H1 (cell line): ENCODE measurements at regions not wholly inside any gene's neighbourhood (a gene's known extent, or its start where the extent isn't known, plus 50 kb on each side); places are given as distances from the start of the nearest gene placed in this dataset.

ENCODE experiments used
- CTCF ChIA-PET: fragments of 300-600 bp; sonication (Branson Sonifier 250); formaldehyde crosslinking; loops from one replicate; lab custom pipeline; 2021; ENCODE audit not compliant: partially characterized antibody; lab: Charles Lee
- POLR2A ChIA-PET: fragments of 300-600 bp; sonication (Branson Sonifier 250); formaldehyde crosslinking; loops from one replicate; lab custom pipeline; 2021; ENCODE audit warnings: inconsistent platforms; ENCODE audit not compliant: partially characterized antibody; lab: Charles Lee
- DNase-seq, 2 experiments: peaks; one replicate each; pipeline versions ENCODE4 v3.0.0 to v3.0.0-alpha.2; 2010 to 2022; ENCODE audit warnings: low spot score in 2 of 2, low read depth in 1 of 2, mixed read lengths in 1 of 2
- FAIRE-seq: peaks from 2 replicates; lab custom pipeline; 2011; peaks lifted over from hg19 to GRCh38; lab: Jason Lieb, UNC
- H2AFZ ChIP-seq: 2 replicates; pipeline ENCODE4 v1.8.1; 2012; ENCODE audit warnings: low read length, inconsistent platforms
- H2AK5ac ChIP-seq: 2 replicates; pipeline ENCODE4 v1.6.1; 2013; ENCODE audit warnings: low read depth, low read length
- H2BK120ac ChIP-seq: replicated peaks from 2 replicates; pipeline ENCODE3; 2013; ENCODE audit warnings: low read depth, low read length, inconsistent platforms
- H2BK12ac ChIP-seq: 2 replicates; pipeline ENCODE4 v1.6.1; 2013; ENCODE audit warnings: low read depth, low read length
- H2BK15ac ChIP-seq: 2 replicates; pipeline ENCODE4 v1.6.1; 2013; ENCODE audit warnings: low read length
- H2BK20ac ChIP-seq: 2 replicates; pipeline ENCODE4 v1.6.1; 2013; ENCODE audit warnings: low read length
- H2BK5ac ChIP-seq: 2 replicates; pipeline ENCODE4 v1.6.1; 2013; ENCODE audit warnings: low read depth, low read length
- H3K14ac ChIP-seq: 2 replicates; pipeline ENCODE4 v1.6.1; 2013; ENCODE audit warnings: inconsistent platforms; ENCODE audit not compliant: insufficient read length
- H3K18ac ChIP-seq: 2 replicates; pipeline ENCODE4 v1.6.1; 2013; ENCODE audit warnings: low read length; ENCODE audit errors: extremely low read depth
- H3K23ac ChIP-seq: 2 replicates; pipeline ENCODE4 v1.6.1; 2013; ENCODE audit warnings: inconsistent platforms; ENCODE audit not compliant: insufficient read length
- H3K23me2 ChIP-seq: 2 replicates; pipeline ENCODE4 v1.6.1; 2013; ENCODE audit warnings: low read depth, low read length
- H3K27ac ChIP-seq: 2 replicates; pipeline ENCODE4 v1.6.1; 2011; ENCODE audit warnings: low read depth, low read length, inconsistent platforms
- H3K27me3 ChIP-seq, 4 experiments: replicated peaks in 1 of 4; 1 replicate in 1 of 4; 2 replicates in 3 of 4; pipeline versions ENCODE4 v1.6.1 to v1.8.1; 2011 to 2013; ENCODE audit warnings: low read length in 3 of 4, mild to moderate bottlenecking in 3 of 4, inconsistent platforms in 2 of 4, mixed read lengths in 2 of 4, moderate library complexity in 1 of 4; ENCODE audit not compliant: control insufficient read depth in 3 of 4, insufficient read depth in 3 of 4; ENCODE audit errors: extremely low read depth in 1 of 4
- H3K36me3 ChIP-seq, 4 experiments: 2 replicates each; pipeline versions ENCODE4 v1.6.1 to v1.8.1; 2011 to 2013; ENCODE audit warnings: mild to moderate bottlenecking in 4 of 4, low read length in 3 of 4, moderate library complexity in 2 of 4, control low read depth in 1 of 4, inconsistent platforms in 1 of 4; ENCODE audit not compliant: insufficient read depth in 4 of 4, control insufficient read depth in 2 of 4
- H3K4ac ChIP-seq: replicated peaks from 2 replicates; pipeline ENCODE3; 2013; ENCODE audit warnings: low read length, low read depth, mixed read lengths, inconsistent platforms; ENCODE audit not compliant: insufficient read length
- H3K4me1 ChIP-seq, 4 experiments: replicated peaks in 1 of 4; 1 replicate in 1 of 4; 2 replicates in 3 of 4; pipeline versions ENCODE4 v1.6.1 to v1.8.1; 2011 to 2013; ENCODE audit warnings: low read length in 3 of 4, inconsistent platforms in 2 of 4, mixed read lengths in 1 of 4; ENCODE audit not compliant: insufficient read depth in 4 of 4, control insufficient read depth in 3 of 4
- H3K4me2 ChIP-seq, 2 experiments: 2 replicates each; pipeline versions ENCODE4 v1.6.1 to v1.8.1; 2011 to 2013; ENCODE audit warnings: low read depth in 2 of 2, low read length in 2 of 2, control low read depth in 1 of 2, inconsistent platforms in 1 of 2, mild to moderate bottlenecking in 1 of 2; ENCODE audit not compliant: insufficient read depth in 1 of 2
- H3K4me3 ChIP-seq, 4 experiments: fragments of 200-600, 300-600 bp in 1 of 4; sonication (generic), shearing (Covaris generic), sonication (Bioruptor Twin) in 1 of 4; 2 replicates each; pipeline versions ENCODE4 v1.5.1 to v1.8.1; 2011 to 2016; ENCODE audit warnings: low read length in 4 of 4, low read depth in 3 of 4, control low read depth in 2 of 4, inconsistent platforms in 2 of 4, mild to moderate bottlenecking in 2 of 4, mixed read lengths in 1 of 4, moderate library complexity in 1 of 4; ENCODE audit not compliant: insufficient read depth in 2 of 4; ENCODE audit errors: extremely low read depth in 1 of 4
- H3K56ac ChIP-seq: replicated peaks from 2 replicates; pipeline ENCODE3; 2013; ENCODE audit warnings: low read depth, mild to moderate bottlenecking, mixed read lengths, low read length, inconsistent platforms; ENCODE audit not compliant: insufficient read length
- H3K79me1 ChIP-seq: 2 replicates; pipeline ENCODE4 v1.6.1; 2013; ENCODE audit warnings: low read depth, low read length, control low read depth
- H3K79me2 ChIP-seq, 2 experiments: 2 replicates each; pipeline versions ENCODE4 v1.6.1 to v1.8.1; 2012 to 2013; ENCODE audit warnings: low read length in 2 of 2, mild to moderate bottlenecking in 2 of 2, inconsistent platforms in 1 of 2; ENCODE audit not compliant: insufficient read depth in 2 of 2, control insufficient read depth in 1 of 2
- H3K9ac ChIP-seq, 4 experiments: replicated peaks in 1 of 4; 1 replicate in 1 of 4; 2 replicates in 3 of 4; pipeline versions ENCODE4 v1.6.1 to v1.8.1; 2011 to 2013; ENCODE audit warnings: low read depth in 3 of 4, low read length in 3 of 4, control low read depth in 2 of 4, mild to moderate bottlenecking in 2 of 4, moderate library complexity in 2 of 4, inconsistent platforms in 1 of 4; ENCODE audit errors: extremely low read depth in 1 of 4
- H3K9me3 ChIP-seq, 2 experiments: 2 replicates each; pipeline versions ENCODE4 v1.6.1 to v1.8.1; 2012 to 2013; ENCODE audit warnings: mild to moderate bottlenecking in 2 of 2, moderate library complexity in 2 of 2, control low read depth in 1 of 2, inconsistent platforms in 1 of 2, low read depth in 1 of 2, low read length in 1 of 2, mixed read lengths in 1 of 2; ENCODE audit not compliant: insufficient read depth in 2 of 2
- H4K20me1 ChIP-seq, 2 experiments: replicated peaks in 1 of 2; 2 replicates each; pipeline versions ENCODE3 to v1.8.1; 2011 to 2013; ENCODE audit warnings: inconsistent platforms in 2 of 2, low read length in 2 of 2, mild to moderate bottlenecking in 1 of 2; ENCODE audit not compliant: insufficient read depth in 2 of 2, control insufficient read depth in 1 of 2
- H4K5ac ChIP-seq: 2 replicates; pipeline ENCODE4 v1.6.1; 2013; ENCODE audit warnings: low read length, low read depth, mixed read lengths, inconsistent platforms; ENCODE audit not compliant: insufficient read length
- H4K8ac ChIP-seq: 2 replicates; pipeline ENCODE4 v1.8.0; 2013; ENCODE audit warnings: mild to moderate bottlenecking, moderate library complexity, low read length, inconsistent platforms; ENCODE audit not compliant: insufficient read depth; ENCODE audit errors: extremely low read depth
- H4K91ac ChIP-seq: replicated peaks from 2 replicates; pipeline ENCODE3; 2013; ENCODE audit warnings: low read length, mixed read lengths, inconsistent platforms; ENCODE audit not compliant: insufficient read length
- ASH2L ChIP-seq: fragments of 200-600, 300-600 bp; sonication (generic); IDR thresholded peaks from one replicate; pipeline ENCODE4 v1.7.1; 2017; ENCODE audit warnings: low read length
- CBX5 ChIP-seq: fragments of 300-800, 300-1000 bp; sonication (generic); IDR thresholded peaks from 2 replicates; pipeline ENCODE4 v1.7.1; 2016; ENCODE audit warnings: antibody characterized with exemption, low read length, low read depth
- GTF2F1 ChIP-seq: IDR thresholded peaks from 2 replicates; pipeline ENCODE4 v1.6.1; 2012; ENCODE audit warnings: low read depth, low read length, improper control_type of control experiment, borderline replicate concordance
- HDAC2 ChIP-seq, 2 experiments: fragments of 300-600 bp in 1 of 2; sonication (generic) in 1 of 2; IDR thresholded peaks; 2 replicates each; pipeline ENCODE4 v1.6.1; 2011 to 2012; ENCODE audit warnings: low read depth in 2 of 2, low read length in 2 of 2, mild to moderate bottlenecking in 2 of 2, moderate library complexity in 2 of 2, borderline replicate concordance in 1 of 2, inconsistent platforms in 1 of 2
- NANOG ChIP-seq: IDR thresholded peaks from 2 replicates; pipeline ENCODE4 v1.6.1; 2011; ENCODE audit warnings: low read length, low read depth, mild to moderate bottlenecking, inconsistent platforms; ENCODE audit not compliant: insufficient read depth, poor library complexity, severe bottlenecking
- SAP30 ChIP-seq: fragments of 300-600 bp; sonication (generic); IDR thresholded peaks from 2 replicates; pipeline ENCODE4 v1.7.1; 2012; ENCODE audit warnings: low read length, moderate library complexity, mild to moderate bottlenecking, inconsistent platforms; ENCODE audit not compliant: insufficient read depth, insufficient replicate concordance
- SIN3A ChIP-seq, 2 experiments: IDR thresholded peaks in 1 of 2; conservative IDR thresholded peaks in 1 of 2; 2 replicates each; pipeline ENCODE4 v1.6.1; 2011 to 2012; ENCODE audit warnings: low read length in 2 of 2, improper control_type of control experiment in 1 of 2, low read depth in 1 of 2, mild to moderate bottlenecking in 1 of 2
- SP4 ChIP-seq: IDR thresholded peaks from 2 replicates; pipeline ENCODE4 v1.6.1; 2012; ENCODE audit warnings: low read length, inconsistent platforms
- TEAD4 ChIP-seq: IDR thresholded peaks from 2 replicates; pipeline ENCODE4 v1.6.1; 2012; ENCODE audit warnings: low read depth, low read length, inconsistent platforms, mixed read lengths
- WGBS, 2 experiments: shearing (Covaris generic) in 1 of 2; methylation state at CpG; one replicate each; pipeline versions ENCODE4 v1.1.6 to v1.1.7; 2013 to 2015; ENCODE audit warnings: low lambda C conversion rate in 2 of 2, mixed read lengths in 2 of 2, inconsistent platforms in 1 of 2, low coverage in 1 of 2, missing lambda C conversion rate in 1 of 2; ENCODE audit not compliant: insufficient replicate concordance in 2 of 2, insufficient coverage in 1 of 2, insufficient read length in 1 of 2; ENCODE audit errors: extremely low coverage in 1 of 2, missing lambda C conversion rate in 1 of 2; 5-methylcytosine and 5-hydroxymethylcytosine counted together
- TF ChIP-seq, protein P1 (sequence below): IDR thresholded peaks from 2 replicates; pipeline ENCODE4 v1.6.1; 2012; ENCODE audit warnings: low read length, inconsistent platforms

DNA sequence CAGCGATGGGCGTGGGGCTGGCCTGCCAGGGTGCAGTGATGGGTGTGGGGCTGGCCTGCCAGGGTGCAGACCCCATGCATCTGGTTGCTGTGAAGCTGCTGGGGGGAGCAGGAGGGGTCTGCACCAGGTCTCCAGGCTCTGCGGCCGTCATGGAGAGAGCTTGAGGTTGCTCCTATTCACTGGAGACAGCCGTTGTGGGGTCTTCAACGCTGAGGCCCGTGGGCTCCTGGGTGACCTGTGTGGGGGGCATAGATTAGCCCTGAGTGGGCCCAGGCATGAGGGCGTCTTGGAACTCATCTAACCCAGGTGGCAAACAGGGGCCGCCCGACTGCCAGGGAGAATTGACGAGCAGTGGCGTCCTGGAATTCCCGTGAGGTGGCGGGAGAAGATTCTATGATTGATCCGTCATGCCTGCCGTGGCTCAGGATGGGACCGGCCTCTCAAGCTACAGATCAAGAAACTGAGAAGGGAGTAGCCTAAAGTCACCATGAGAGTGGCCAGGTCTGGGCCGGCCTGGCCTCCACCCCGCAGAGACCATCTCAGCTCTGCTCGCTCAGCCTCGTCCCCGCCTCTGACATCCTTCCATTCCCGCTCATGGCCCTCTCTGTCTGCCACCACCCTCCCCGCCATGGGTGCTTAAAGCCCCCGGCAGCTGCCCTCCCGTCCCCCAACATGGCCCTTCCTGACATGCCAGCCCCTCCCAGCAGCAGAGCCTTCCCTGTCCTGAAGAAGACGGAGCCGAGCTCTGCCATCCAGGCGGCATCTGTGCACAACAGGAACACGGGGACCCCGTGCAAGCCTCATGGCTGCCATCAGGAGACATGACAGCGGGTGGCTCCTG lies 50.7 kb upstream of the ACSF3 start:
- no peak overlapping the region for H3K14ac ChIP-seq
- no peak overlapping the region for H2AK5ac ChIP-seq
- no peak overlapping the region; a peak in 1 of 7 replicates for H3K9ac ChIP-seq
- H3K23me2 ChIP-seq: peaks cover 3% of the 10 kb centered on the region; the same call in 1 of the 2 replicates
- no peak overlapping the region for H3K4me2 ChIP-seq
- ChIA-PET POLR2A (no interaction called here), CTCF (no interaction called here)
- no peaks in the 10 kb centered on the region for H3K36me3 ChIP-seq
- H2BK5ac ChIP-seq: no peak overlapping the region
- H3K18ac ChIP-seq: no peak overlapping the region
- WGBS, 2 experiments: 93% methylated on average over 29 of the region's 32 CpGs; no CpG with 5 or more reads in 1 of the 2 experiments
- H3K23ac ChIP-seq: no peak overlapping the region
- no peak overlapping the region for H4K5ac ChIP-seq
- no peak overlapping the region for H3K56ac ChIP-seq
- H3K79me1 ChIP-seq: no peaks in the 10 kb centered on the region
- FAIRE-seq (no peak), DNase-seq (no peak)
- peak overlapping the region; percentile 25; the same call in 1 of the 2 replicates for H4K8ac ChIP-seq
- no peak overlapping the region for H3K27ac ChIP-seq
- H2BK120ac ChIP-seq: no peak overlapping the region
- no peak overlapping the region for H2BK12ac ChIP-seq
- no peaks in the 10 kb centered on the region; a peak in 3 of 7 replicates for H3K4me1 ChIP-seq
- no peak overlapping the region for H2BK20ac ChIP-seq
- no peak overlapping the region for H3K4ac ChIP-seq
- no peak overlapping the region for H4K91ac ChIP-seq
- no peak overlapping the region for H2BK15ac ChIP-seq
- peaks cover 0 to 2% of the 10 kb centered on the region in 2 experiments for H4K20me1 ChIP-seq
- no peaks in the 10 kb centered on the region for H3K27me3 ChIP-seq
- H3K4me3 ChIP-seq: no peak overlapping the region
- no peaks in the 10 kb centered on the region for H3K79me2 ChIP-seq
- no peaks in the 10 kb centered on the region for H3K9me3 ChIP-seq
- no peak overlapping the region for H2AFZ ChIP-seq
- TF ChIP-seq ASH2L: no peak
- TF ChIP-seq, protein P1, sequence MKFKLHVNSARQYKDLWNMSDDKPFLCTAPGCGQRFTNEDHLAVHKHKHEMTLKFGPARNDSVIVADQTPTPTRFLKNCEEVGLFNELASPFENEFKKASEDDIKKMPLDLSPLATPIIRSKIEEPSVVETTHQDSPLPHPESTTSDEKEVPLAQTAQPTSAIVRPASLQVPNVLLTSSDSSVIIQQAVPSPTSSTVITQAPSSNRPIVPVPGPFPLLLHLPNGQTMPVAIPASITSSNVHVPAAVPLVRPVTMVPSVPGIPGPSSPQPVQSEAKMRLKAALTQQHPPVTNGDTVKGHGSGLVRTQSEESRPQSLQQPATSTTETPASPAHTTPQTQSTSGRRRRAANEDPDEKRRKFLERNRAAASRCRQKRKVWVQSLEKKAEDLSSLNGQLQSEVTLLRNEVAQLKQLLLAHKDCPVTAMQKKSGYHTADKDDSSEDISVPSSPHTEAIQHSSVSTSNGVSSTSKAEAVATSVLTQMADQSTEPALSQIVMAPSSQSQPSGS: no peak
- no peak for TF ChIP-seq SP4
- TF ChIP-seq SAP30: no peak
- no peak for TF ChIP-seq HDAC2 (IDR thresholded peaks at IDR 0.05; ENCODE audit: borderline replicate concordance in 1 of 2, low read depth in 2 of 2, low read length in 2 of 2)
- TF ChIP-seq NANOG: no peak
- no peak for TF ChIP-seq TEAD4
- TF ChIP-seq SIN3A (conservative IDR thresholded peaks at IDR 0.05 in 1 of 2, IDR thresholded peaks at IDR 0.05 in 1 of 2; ENCODE audit: low read depth in 1 of 2, low read length in 2 of 2): no peak
- TF ChIP-seq GTF2F1: no peak
- no peak for TF ChIP-seq CBX5
